HEK293T (cell line): ENCODE measurements at regions not wholly inside any gene's neighbourhood (a gene's known extent, or its start where the extent isn't known, plus 50 kb on each side); places are given as distances from the start of the nearest gene placed in this dataset.

Experiments used
- ARNT ChIP-seq: fragments of 450-650 bp; IDR thresholded peaks from 2 replicates; pipeline ENCODE4 v1.6.1; 2017; ENCODE audit warnings: mild to moderate bottlenecking
- BHLHE40 ChIP-seq: fragments of 450-650 bp; IDR thresholded peaks from 2 replicates; pipeline ENCODE4 v1.6.1; 2016; ENCODE audit warnings: mild to moderate bottlenecking, moderate library complexity, borderline replicate concordance
- CTBP1 ChIP-seq: fragments of 450-650 bp; IDR thresholded peaks from 2 replicates; pipeline ENCODE4 v1.6.1; 2016; ENCODE audit warnings: borderline replicate concordance
- ELF4 ChIP-seq: fragments of 450-650 bp; IDR thresholded peaks from 2 replicates; pipeline ENCODE4 v1.6.1; 2017; ENCODE audit warnings: antibody characterized with exemption
- FOXA1 ChIP-seq: fragments of 450-650 bp; IDR thresholded peaks from 2 replicates; pipeline ENCODE4 v1.6.1; 2016; ENCODE audit warnings: mild to moderate bottlenecking
- FOXK2 ChIP-seq: fragments of 450-650 bp; IDR thresholded peaks from 2 replicates; pipeline ENCODE4 v1.6.1; 2016; ENCODE audit warnings: mild to moderate bottlenecking
- FOXM1 ChIP-seq: fragments of 450-650 bp; IDR thresholded peaks from 2 replicates; pipeline ENCODE4 v1.6.1; 2017; ENCODE audit warnings: mild to moderate bottlenecking, borderline replicate concordance
- HDGF ChIP-seq: fragments of 450-650 bp; IDR thresholded peaks from 2 replicates; pipeline ENCODE4 v1.6.1; 2017; ENCODE audit warnings: antibody characterized with exemption, borderline replicate concordance
- L3MBTL2 ChIP-seq: fragments of 450-650 bp; conservative IDR thresholded peaks from 2 replicates; pipeline ENCODE4 v1.6.1; 2016; ENCODE audit warnings: mild to moderate bottlenecking
- LEF1 ChIP-seq: fragments of 450-650 bp; IDR thresholded peaks from 2 replicates; pipeline ENCODE4 v1.6.1; 2017; ENCODE audit warnings: mild to moderate bottlenecking, borderline replicate concordance
- SP1 ChIP-seq: fragments of 450-650 bp; IDR thresholded peaks from 2 replicates; pipeline ENCODE4 v1.6.1; 2017
- SUZ12 ChIP-seq: fragments of 450-650 bp; IDR thresholded peaks from 2 replicates; pipeline ENCODE4 v1.6.1; 2016; ENCODE audit warnings: mild to moderate bottlenecking
- TARDBP ChIP-seq: fragments of 450-650 bp; IDR thresholded peaks from 2 replicates; pipeline ENCODE4 v1.6.1; 2016
- ZNF384 ChIP-seq: fragments of 450-650 bp; IDR thresholded peaks from 2 replicates; pipeline ENCODE4 v1.6.1; 2016

GRCh38 chr1:58331156-58331555, 215.4 kb downstream of the OMA1 start:
- TF ChIP-seq ELF4 (no peak), TARDBP (no peak), FOXK2 (no peak), CTBP1 (no peak), FOXM1 (no peak), SUZ12 (no peak), L3MBTL2 (no peak), SP1 (no peak), ARNT (no peak), HDGF (no peak), ZNF384 (no peak), BHLHE40 (no peak), FOXA1 (no peak), LEF1 (no peak)
